C4-2B (cell line): ENCODE measurements at regions not wholly inside any gene's neighbourhood (a gene's known extent, or its start where the extent isn't known, plus 50 kb on each side); places are given as distances from the start of the nearest gene placed in this dataset.

ENCODE experiments used
- CTCF ChIP-seq: fragments of 450-650 bp; conservative IDR thresholded peaks from 2 replicates; pipeline ENCODE4 v1.5.1; 2017; ENCODE audit warnings: mild to moderate bottlenecking
- ZFX ChIP-seq: fragments of 450-650 bp; IDR thresholded peaks from 2 replicates; pipeline ENCODE4 v1.6.1; 2017

- TF ChIP-seq CTCF (no peak), ZFX (no peak)
Observed at GRCh38 chr9:129391221-129391661, 213.2 kb upstream of the IER5L start.
